ENCODE measurements at regions not wholly inside any gene's neighbourhood (a gene's known extent, or its start where the extent isn't known, plus 50 kb on each side); places are given as distances from the start of the nearest gene placed in this dataset.

DNA sequence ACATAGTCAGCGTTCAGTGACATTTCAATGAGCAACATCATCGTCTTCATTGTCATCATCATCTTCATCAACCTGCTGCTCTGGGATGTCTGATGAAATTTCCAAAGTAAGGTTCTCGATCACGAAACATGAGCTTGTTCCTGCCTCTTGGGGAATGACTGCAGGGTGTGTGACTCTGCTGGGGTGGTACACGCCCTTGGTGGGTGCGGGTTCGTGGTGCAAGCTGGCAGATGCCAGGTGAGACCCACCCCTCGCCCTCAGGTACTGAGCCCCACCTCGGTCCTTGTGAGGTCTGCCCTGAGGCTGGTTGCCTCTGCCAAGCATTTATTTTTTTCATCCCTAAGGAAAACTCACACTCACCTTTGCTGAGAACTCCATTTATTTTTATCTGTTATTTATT, 1389.2 kb downstream of the TBC1D22A start:
- no peak overlapping the region for H3K4me2 ChIP-seq (ENCODE audit: low read depth, low read length, poor library complexity, severe bottlenecking)
- no peaks in the 10 kb centered on the region for H3K36me3 ChIP-seq (ENCODE audit: insufficient read depth, low read length)
- H3K27me3 ChIP-seq (ENCODE audit: insufficient read depth, low read length, poor library complexity, severe bottlenecking): no peaks in the 10 kb centered on the region
- no peak for TF ChIP-seq EZH2phosphoT487 (IDR thresholded peaks at IDR 0.05; ENCODE audit: borderline replicate concordance)
- TF ChIP-seq, protein P1, sequence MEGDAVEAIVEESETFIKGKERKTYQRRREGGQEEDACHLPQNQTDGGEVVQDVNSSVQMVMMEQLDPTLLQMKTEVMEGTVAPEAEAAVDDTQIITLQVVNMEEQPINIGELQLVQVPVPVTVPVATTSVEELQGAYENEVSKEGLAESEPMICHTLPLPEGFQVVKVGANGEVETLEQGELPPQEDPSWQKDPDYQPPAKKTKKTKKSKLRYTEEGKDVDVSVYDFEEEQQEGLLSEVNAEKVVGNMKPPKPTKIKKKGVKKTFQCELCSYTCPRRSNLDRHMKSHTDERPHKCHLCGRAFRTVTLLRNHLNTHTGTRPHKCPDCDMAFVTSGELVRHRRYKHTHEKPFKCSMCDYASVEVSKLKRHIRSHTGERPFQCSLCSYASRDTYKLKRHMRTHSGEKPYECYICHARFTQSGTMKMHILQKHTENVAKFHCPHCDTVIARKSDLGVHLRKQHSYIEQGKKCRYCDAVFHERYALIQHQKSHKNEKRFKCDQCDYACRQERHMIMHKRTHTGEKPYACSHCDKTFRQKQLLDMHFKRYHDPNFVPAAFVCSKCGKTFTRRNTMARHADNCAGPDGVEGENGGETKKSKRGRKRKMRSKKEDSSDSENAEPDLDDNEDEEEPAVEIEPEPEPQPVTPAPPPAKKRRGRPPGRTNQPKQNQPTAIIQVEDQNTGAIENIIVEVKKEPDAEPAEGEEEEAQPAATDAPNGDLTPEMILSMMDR (conservative IDR thresholded peaks at IDR 0.05; ENCODE audit: low read length): no peak
- H3K79me2 ChIP-seq (ENCODE audit: insufficient read depth, low read length): no peaks in the 10 kb centered on the region
- H3F3A ChIP-seq (ENCODE audit: low read depth): no peaks in the 10 kb centered on the region
- no peak overlapping the region for H3K9ac ChIP-seq (ENCODE audit: low read depth, low read length, poor library complexity, severe bottlenecking)
- H3K4me1 ChIP-seq (ENCODE audit: insufficient read depth, low read length, poor library complexity, severe bottlenecking): no peaks in the 10 kb centered on the region
- no peaks in the 10 kb centered on the region for H3K9me2 ChIP-seq (replicated peaks; ENCODE audit: low read depth, low read length)
- no peaks in the 10 kb centered on the region; the same call in 1 of the 2 replicates for H3K9me3 ChIP-seq (ENCODE audit: insufficient read depth, low read depth, low read length)
- H4K20me1 ChIP-seq (ENCODE audit: insufficient read depth, low read length, poor library complexity, severe bottlenecking): no peaks in the 10 kb centered on the region
- H2AFZ ChIP-seq (ENCODE audit: low read length): no peak overlapping the region
- no peak overlapping the region for H3K4me3 ChIP-seq (ENCODE audit: low read length, poor library complexity, severe bottlenecking)

DNA sequence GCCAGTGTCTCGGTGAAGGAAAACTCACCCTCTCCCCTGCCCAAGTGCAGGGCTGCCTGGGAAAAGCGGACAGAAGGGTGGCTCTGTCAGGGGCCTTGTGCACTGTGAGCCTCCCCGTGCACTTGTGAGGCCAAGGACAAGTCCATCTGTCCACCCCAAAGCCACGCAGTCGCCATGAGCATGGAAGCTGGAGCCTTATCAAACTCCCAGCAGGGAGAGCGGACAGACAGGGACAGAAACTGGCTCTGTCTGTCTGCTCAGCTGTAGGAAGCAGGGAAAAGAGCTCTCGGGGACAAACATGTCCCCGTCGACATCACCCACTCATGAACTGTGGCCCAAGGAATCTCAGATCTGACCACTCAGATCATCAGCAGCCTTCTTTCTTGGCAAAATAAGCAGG, 1385.4 kb downstream of the TBC1D22A start:
- no peaks in the 10 kb centered on the region for H3K79me2 ChIP-seq (ENCODE audit: insufficient read depth, low read length)
- H3K27me3 ChIP-seq (ENCODE audit: insufficient read depth, low read length, poor library complexity, severe bottlenecking): no peaks in the 10 kb centered on the region
- H3K4me3 ChIP-seq (ENCODE audit: low read length, poor library complexity, severe bottlenecking): no peak overlapping the region
- peaks cover 4% of the 10 kb centered on the region; the same call in 1 of the 2 replicates for H3K9me3 ChIP-seq (ENCODE audit: insufficient read depth, low read depth, low read length)
- H4K20me1 ChIP-seq (ENCODE audit: insufficient read depth, low read length, poor library complexity, severe bottlenecking): no peaks in the 10 kb centered on the region
- H3K9ac ChIP-seq (ENCODE audit: low read depth, low read length, poor library complexity, severe bottlenecking): no peak overlapping the region
- no peak overlapping the region for H3K4me2 ChIP-seq (ENCODE audit: low read depth, low read length, poor library complexity, severe bottlenecking)
- no peaks in the 10 kb centered on the region for H3F3A ChIP-seq (ENCODE audit: low read depth)
- H2AFZ ChIP-seq (ENCODE audit: low read length): no peak overlapping the region
- H3K4me1 ChIP-seq (ENCODE audit: insufficient read depth, low read length, poor library complexity, severe bottlenecking): no peaks in the 10 kb centered on the region
- TF ChIP-seq, protein P1 (conservative IDR thresholded peaks at IDR 0.05; ENCODE audit: low read length): no peak
- H3K36me3 ChIP-seq (ENCODE audit: insufficient read depth, low read length): no peaks in the 10 kb centered on the region
- no peaks in the 10 kb centered on the region for H3K9me2 ChIP-seq (replicated peaks; ENCODE audit: low read depth, low read length)

DNA sequence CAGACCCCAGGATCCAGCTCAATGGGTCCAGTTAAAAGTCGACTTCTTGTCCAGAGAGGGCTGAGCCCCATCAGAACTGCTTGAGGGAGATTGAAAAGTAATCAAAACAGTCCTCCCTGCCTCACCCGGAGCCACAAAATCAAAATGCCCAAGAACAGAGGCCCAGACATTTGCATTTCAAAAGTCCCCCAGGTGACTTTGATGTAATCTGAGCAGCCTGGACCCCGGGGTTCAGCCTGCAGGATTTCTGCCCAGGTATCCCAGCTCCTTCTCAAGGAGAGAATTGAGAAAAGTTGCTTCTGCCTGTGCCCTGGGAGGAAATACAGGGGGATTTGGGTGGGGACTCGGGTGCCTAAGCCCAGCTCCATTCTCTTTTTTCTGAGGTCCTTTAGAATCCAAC, 1385.0 kb downstream of the TBC1D22A start:
- Histone ChIP-seq H3K36me3 (ENCODE audit: insufficient read depth, low read length) (no peaks in the 10 kb centered on the region), H3F3A (ENCODE audit: low read depth) (no peaks in the 10 kb centered on the region), H3K4me2 (ENCODE audit: low read depth, low read length, poor library complexity, severe bottlenecking) (no peak overlapping the region), H3K27me3 (ENCODE audit: insufficient read depth, low read length, poor library complexity, severe bottlenecking) (no peaks in the 10 kb centered on the region), H3K4me3 (ENCODE audit: low read length, poor library complexity, severe bottlenecking) (no peak overlapping the region), H2AFZ (ENCODE audit: low read length) (no peak overlapping the region), H3K79me2 (ENCODE audit: insufficient read depth, low read length) (no peaks in the 10 kb centered on the region), H3K4me1 (ENCODE audit: insufficient read depth, low read length, poor library complexity, severe bottlenecking) (no peaks in the 10 kb centered on the region), H4K20me1 (ENCODE audit: insufficient read depth, low read length, poor library complexity, severe bottlenecking) (no peaks in the 10 kb centered on the region), H3K9me3 (ENCODE audit: insufficient read depth, low read depth, low read length) (peaks cover 4% of the 10 kb centered on the region; the same call in 1 of the 2 replicates), H3K9me2 (replicated peaks; ENCODE audit: low read depth, low read length) (no peaks in the 10 kb centered on the region), H3K9ac (ENCODE audit: low read depth, low read length, poor library complexity, severe bottlenecking) (no peak overlapping the region)
- TF ChIP-seq, protein P1 (conservative IDR thresholded peaks at IDR 0.05; ENCODE audit: low read length): no peak
- TF ChIP-seq EZH2phosphoT487 (IDR thresholded peaks at IDR 0.05; ENCODE audit: borderline replicate concordance): no peak
